ENCODE measurements at regions not wholly inside any gene's neighbourhood (a gene's known extent, or its start where the extent isn't known, plus 50 kb on each side); places are given as distances from the start of the nearest gene placed in this dataset.

GRCh38 chr10:70967591-70968587 is 79.5 kb upstream of the PCBD1 start:
- no peak overlapping the region for H3K27ac ChIP-seq
- TF ChIP-seq CTCF (conservative IDR thresholded peaks at IDR 0.05): no peak

GRCh38 chr10:70969188-70969587 is 80.8 kb upstream of the PCBD1 start:
- no peak for TF ChIP-seq CTCF (conservative IDR thresholded peaks at IDR 0.05)
- H3K27ac ChIP-seq: no peak overlapping the region

GRCh38 chr10:70970830-70971229 is 82.5 kb upstream of the PCBD1 start:
- H3K27ac ChIP-seq: no peak overlapping the region
- no peak for TF ChIP-seq CTCF (conservative IDR thresholded peaks at IDR 0.05)

- no peak for TF ChIP-seq CTCF (conservative IDR thresholded peaks at IDR 0.05)
- H3K27ac ChIP-seq: no peak overlapping the region
Observed at GRCh38 chr10:70973275-70973674, 84.9 kb upstream of the PCBD1 start.

- H3K27ac ChIP-seq: no peak overlapping the region
- no peak for TF ChIP-seq CTCF (conservative IDR thresholded peaks at IDR 0.05)
Observed at GRCh38 chr10:70974351-70974901, 86.1 kb upstream of the PCBD1 start.

GRCh38 chr10:70974920-70975319 is 86.6 kb upstream of the PCBD1 start:
- H3K27ac ChIP-seq: no peak overlapping the region
- TF ChIP-seq CTCF (conservative IDR thresholded peaks at IDR 0.05): no peak

GRCh38 chr10:70976063-70976695 is 87.8 kb upstream of the PCBD1 start:
- H3K27ac ChIP-seq: no peak overlapping the region
- TF ChIP-seq CTCF (conservative IDR thresholded peaks at IDR 0.05): no peak
